H1 (cell line): ENCODE measurements at regions not wholly inside any gene's neighbourhood (a gene's known extent, or its start where the extent isn't known, plus 50 kb on each side); places are given as distances from the start of the nearest gene placed in this dataset.

Source experiments
- CTCF ChIA-PET: fragments of 300-600 bp; sonication (Branson Sonifier 250); formaldehyde crosslinking; loops from one replicate; lab custom pipeline; 2021; ENCODE audit not compliant: partially characterized antibody; lab: Charles Lee
- POLR2A ChIA-PET: fragments of 300-600 bp; sonication (Branson Sonifier 250); formaldehyde crosslinking; loops from one replicate; lab custom pipeline; 2021; ENCODE audit warnings: inconsistent platforms; ENCODE audit not compliant: partially characterized antibody; lab: Charles Lee
- DNase-seq, 2 experiments: peaks; one replicate each; pipeline versions ENCODE4 v3.0.0 to v3.0.0-alpha.2; 2010 to 2022; ENCODE audit warnings: low spot score in 2 of 2, low read depth in 1 of 2, mixed read lengths in 1 of 2
- FAIRE-seq: peaks from 2 replicates; lab custom pipeline; 2011; peaks lifted over from hg19 to GRCh38; lab: Jason Lieb, UNC
- H2AFZ ChIP-seq: 2 replicates; pipeline ENCODE4 v1.8.1; 2012; ENCODE audit warnings: low read length, inconsistent platforms
- H2AK5ac ChIP-seq: 2 replicates; pipeline ENCODE4 v1.6.1; 2013; ENCODE audit warnings: low read depth, low read length
- H2BK120ac ChIP-seq: replicated peaks from 2 replicates; pipeline ENCODE3; 2013; ENCODE audit warnings: low read depth, low read length, inconsistent platforms
- H2BK12ac ChIP-seq: 2 replicates; pipeline ENCODE4 v1.6.1; 2013; ENCODE audit warnings: low read depth, low read length
- H2BK15ac ChIP-seq: 2 replicates; pipeline ENCODE4 v1.6.1; 2013; ENCODE audit warnings: low read length
- H2BK20ac ChIP-seq: 2 replicates; pipeline ENCODE4 v1.6.1; 2013; ENCODE audit warnings: low read length
- H2BK5ac ChIP-seq: 2 replicates; pipeline ENCODE4 v1.6.1; 2013; ENCODE audit warnings: low read depth, low read length
- H3K14ac ChIP-seq: 2 replicates; pipeline ENCODE4 v1.6.1; 2013; ENCODE audit warnings: inconsistent platforms; ENCODE audit not compliant: insufficient read length
- H3K18ac ChIP-seq: 2 replicates; pipeline ENCODE4 v1.6.1; 2013; ENCODE audit warnings: low read length; ENCODE audit errors: extremely low read depth
- H3K23ac ChIP-seq: 2 replicates; pipeline ENCODE4 v1.6.1; 2013; ENCODE audit warnings: inconsistent platforms; ENCODE audit not compliant: insufficient read length
- H3K23me2 ChIP-seq: 2 replicates; pipeline ENCODE4 v1.6.1; 2013; ENCODE audit warnings: low read depth, low read length
- H3K27ac ChIP-seq: 2 replicates; pipeline ENCODE4 v1.6.1; 2011; ENCODE audit warnings: low read depth, low read length, inconsistent platforms
- H3K27me3 ChIP-seq, 4 experiments: replicated peaks in 1 of 4; 1 replicate in 1 of 4; 2 replicates in 3 of 4; pipeline versions ENCODE4 v1.6.1 to v1.8.1; 2011 to 2013; ENCODE audit warnings: low read length in 3 of 4, mild to moderate bottlenecking in 3 of 4, inconsistent platforms in 2 of 4, mixed read lengths in 2 of 4, moderate library complexity in 1 of 4; ENCODE audit not compliant: control insufficient read depth in 3 of 4, insufficient read depth in 3 of 4; ENCODE audit errors: extremely low read depth in 1 of 4
- H3K36me3 ChIP-seq, 4 experiments: 2 replicates each; pipeline versions ENCODE4 v1.6.1 to v1.8.1; 2011 to 2013; ENCODE audit warnings: mild to moderate bottlenecking in 4 of 4, low read length in 3 of 4, moderate library complexity in 2 of 4, control low read depth in 1 of 4, inconsistent platforms in 1 of 4; ENCODE audit not compliant: insufficient read depth in 4 of 4, control insufficient read depth in 2 of 4
- H3K4ac ChIP-seq: replicated peaks from 2 replicates; pipeline ENCODE3; 2013; ENCODE audit warnings: low read length, low read depth, mixed read lengths, inconsistent platforms; ENCODE audit not compliant: insufficient read length
- H3K4me1 ChIP-seq, 4 experiments: replicated peaks in 1 of 4; 1 replicate in 1 of 4; 2 replicates in 3 of 4; pipeline versions ENCODE4 v1.6.1 to v1.8.1; 2011 to 2013; ENCODE audit warnings: low read length in 3 of 4, inconsistent platforms in 2 of 4, mixed read lengths in 1 of 4; ENCODE audit not compliant: insufficient read depth in 4 of 4, control insufficient read depth in 3 of 4
- H3K4me2 ChIP-seq, 2 experiments: 2 replicates each; pipeline versions ENCODE4 v1.6.1 to v1.8.1; 2011 to 2013; ENCODE audit warnings: low read depth in 2 of 2, low read length in 2 of 2, control low read depth in 1 of 2, inconsistent platforms in 1 of 2, mild to moderate bottlenecking in 1 of 2; ENCODE audit not compliant: insufficient read depth in 1 of 2
- H3K4me3 ChIP-seq, 4 experiments: fragments of 200-600, 300-600 bp in 1 of 4; sonication (generic), shearing (Covaris generic), sonication (Bioruptor Twin) in 1 of 4; 2 replicates each; pipeline versions ENCODE4 v1.5.1 to v1.8.1; 2011 to 2016; ENCODE audit warnings: low read length in 4 of 4, low read depth in 3 of 4, control low read depth in 2 of 4, inconsistent platforms in 2 of 4, mild to moderate bottlenecking in 2 of 4, mixed read lengths in 1 of 4, moderate library complexity in 1 of 4; ENCODE audit not compliant: insufficient read depth in 2 of 4; ENCODE audit errors: extremely low read depth in 1 of 4
- H3K56ac ChIP-seq: replicated peaks from 2 replicates; pipeline ENCODE3; 2013; ENCODE audit warnings: low read depth, mild to moderate bottlenecking, mixed read lengths, low read length, inconsistent platforms; ENCODE audit not compliant: insufficient read length
- H3K79me1 ChIP-seq: 2 replicates; pipeline ENCODE4 v1.6.1; 2013; ENCODE audit warnings: low read depth, low read length, control low read depth
- H3K79me2 ChIP-seq, 2 experiments: 2 replicates each; pipeline versions ENCODE4 v1.6.1 to v1.8.1; 2012 to 2013; ENCODE audit warnings: low read length in 2 of 2, mild to moderate bottlenecking in 2 of 2, inconsistent platforms in 1 of 2; ENCODE audit not compliant: insufficient read depth in 2 of 2, control insufficient read depth in 1 of 2
- H3K9ac ChIP-seq, 4 experiments: replicated peaks in 1 of 4; 1 replicate in 1 of 4; 2 replicates in 3 of 4; pipeline versions ENCODE4 v1.6.1 to v1.8.1; 2011 to 2013; ENCODE audit warnings: low read depth in 3 of 4, low read length in 3 of 4, control low read depth in 2 of 4, mild to moderate bottlenecking in 2 of 4, moderate library complexity in 2 of 4, inconsistent platforms in 1 of 4; ENCODE audit errors: extremely low read depth in 1 of 4
- H3K9me3 ChIP-seq, 2 experiments: 2 replicates each; pipeline versions ENCODE4 v1.6.1 to v1.8.1; 2012 to 2013; ENCODE audit warnings: mild to moderate bottlenecking in 2 of 2, moderate library complexity in 2 of 2, control low read depth in 1 of 2, inconsistent platforms in 1 of 2, low read depth in 1 of 2, low read length in 1 of 2, mixed read lengths in 1 of 2; ENCODE audit not compliant: insufficient read depth in 2 of 2
- H4K20me1 ChIP-seq, 2 experiments: replicated peaks in 1 of 2; 2 replicates each; pipeline versions ENCODE3 to v1.8.1; 2011 to 2013; ENCODE audit warnings: inconsistent platforms in 2 of 2, low read length in 2 of 2, mild to moderate bottlenecking in 1 of 2; ENCODE audit not compliant: insufficient read depth in 2 of 2, control insufficient read depth in 1 of 2
- H4K5ac ChIP-seq: 2 replicates; pipeline ENCODE4 v1.6.1; 2013; ENCODE audit warnings: low read length, low read depth, mixed read lengths, inconsistent platforms; ENCODE audit not compliant: insufficient read length
- H4K8ac ChIP-seq: 2 replicates; pipeline ENCODE4 v1.8.0; 2013; ENCODE audit warnings: mild to moderate bottlenecking, moderate library complexity, low read length, inconsistent platforms; ENCODE audit not compliant: insufficient read depth; ENCODE audit errors: extremely low read depth
- H4K91ac ChIP-seq: replicated peaks from 2 replicates; pipeline ENCODE3; 2013; ENCODE audit warnings: low read length, mixed read lengths, inconsistent platforms; ENCODE audit not compliant: insufficient read length
- BCL11A ChIP-seq, 2 experiments: IDR thresholded peaks; one replicate each; pipeline ENCODE4 v1.6.1; 2011; ENCODE audit warnings: low read depth in 2 of 2, low read length in 2 of 2, mild to moderate bottlenecking in 2 of 2
- HDAC2 ChIP-seq, 2 experiments: fragments of 300-600 bp in 1 of 2; sonication (generic) in 1 of 2; IDR thresholded peaks; 2 replicates each; pipeline ENCODE4 v1.6.1; 2011 to 2012; ENCODE audit warnings: low read depth in 2 of 2, low read length in 2 of 2, mild to moderate bottlenecking in 2 of 2, moderate library complexity in 2 of 2, borderline replicate concordance in 1 of 2, inconsistent platforms in 1 of 2
- TAF7 ChIP-seq: optimal IDR thresholded peaks from 2 replicates; pipeline ENCODE3; 2011; ENCODE audit warnings: low read depth, mild to moderate bottlenecking, inconsistent platforms, low read length, moderate library complexity, borderline replicate concordance
- TCF12 ChIP-seq: IDR thresholded peaks from 2 replicates; pipeline ENCODE4 v1.6.1; 2011; ENCODE audit warnings: low read depth, mild to moderate bottlenecking, low read length
- WGBS, 2 experiments: shearing (Covaris generic) in 1 of 2; methylation state at CpG; one replicate each; pipeline versions ENCODE4 v1.1.6 to v1.1.7; 2013 to 2015; ENCODE audit warnings: low lambda C conversion rate in 2 of 2, mixed read lengths in 2 of 2, inconsistent platforms in 1 of 2, low coverage in 1 of 2, missing lambda C conversion rate in 1 of 2; ENCODE audit not compliant: insufficient replicate concordance in 2 of 2, insufficient coverage in 1 of 2, insufficient read length in 1 of 2; ENCODE audit errors: extremely low coverage in 1 of 2, missing lambda C conversion rate in 1 of 2; 5-methylcytosine and 5-hydroxymethylcytosine counted together
- TF ChIP-seq, protein P1 (sequence below): IDR thresholded peaks from 2 replicates; pipeline ENCODE4 v1.6.1; 2011; ENCODE audit warnings: low read length, improper control_type of control experiment

DNA sequence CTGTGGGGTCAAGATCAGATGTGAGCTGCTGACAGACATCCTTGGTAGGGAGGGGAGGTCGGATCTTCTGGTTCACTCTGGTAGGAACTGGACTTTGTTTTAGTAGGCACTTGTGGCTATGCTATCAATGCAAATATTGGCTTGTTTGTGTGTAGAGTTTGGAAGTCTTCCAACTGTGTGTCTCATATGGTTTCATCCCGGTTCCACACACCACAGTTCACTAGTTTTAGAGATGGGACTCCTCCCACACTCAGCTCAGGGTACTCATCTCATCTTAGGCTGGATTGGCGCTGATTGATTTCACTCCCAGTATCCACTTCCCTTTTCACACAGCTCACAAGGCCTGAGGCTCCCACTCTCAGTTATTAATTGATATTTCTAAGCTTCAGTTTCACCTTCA is 161.3 kb downstream of the THBS2 start:
- Histone ChIP-seq H4K91ac (no peak overlapping the region), H2AK5ac (no peak overlapping the region), H2BK5ac (no peak overlapping the region), H3K4me3 (no peak overlapping the region), H2AFZ (no peak overlapping the region), H3K27me3 (no peaks in the 10 kb centered on the region), H4K5ac (no peak overlapping the region), H2BK15ac (no peak overlapping the region), H2BK12ac (no peak overlapping the region), H3K27ac (no peak overlapping the region), H3K23ac (no peak overlapping the region), H3K4me1 (peaks cover 0 to 5% (median 0%) of the 10 kb centered on the region in 4 experiments; a peak in 2 of 7 replicates), H2BK120ac (no peak overlapping the region), H3K18ac (no peak overlapping the region), H3K56ac (no peak overlapping the region), H4K20me1 (no peaks in the 10 kb centered on the region), H3K9ac (no peak overlapping the region), H3K36me3 (no peaks in the 10 kb centered on the region; a peak in 2 of 8 replicates), H3K23me2 (no peaks in the 10 kb centered on the region), H4K8ac (no peak overlapping the region), H3K79me2 (no peaks in the 10 kb centered on the region), H3K9me3 (peaks cover 35 to 38% of the 10 kb centered on the region in 2 experiments), H3K14ac (no peak overlapping the region), H2BK20ac (no peak overlapping the region), H3K4me2 (no peak overlapping the region), H3K79me1 (no peaks in the 10 kb centered on the region), H3K4ac (no peak overlapping the region)
- WGBS, 2 experiments: 75% methylated on average over 3 of the region's 3 CpGs; no CpG with 5 or more reads in 1 of the 2 experiments
- ChIA-PET POLR2A (no interaction called here), CTCF (interaction anchor here (1.4 kb wide), 1 partner anchor 9 kb away, joined by 5 read pairs; no protein-coding TSS in a partner anchor)
- TF ChIP-seq TAF7 (no peak), TCF12 (no peak), BCL11A (IDR thresholded peaks at IDR 0.05; ENCODE audit: low read depth in 2 of 2, low read length in 2 of 2) (no peak), HDAC2 (IDR thresholded peaks at IDR 0.05; ENCODE audit: borderline replicate concordance in 1 of 2, low read depth in 2 of 2, low read length in 2 of 2) (no peak)
- TF ChIP-seq, protein P1, sequence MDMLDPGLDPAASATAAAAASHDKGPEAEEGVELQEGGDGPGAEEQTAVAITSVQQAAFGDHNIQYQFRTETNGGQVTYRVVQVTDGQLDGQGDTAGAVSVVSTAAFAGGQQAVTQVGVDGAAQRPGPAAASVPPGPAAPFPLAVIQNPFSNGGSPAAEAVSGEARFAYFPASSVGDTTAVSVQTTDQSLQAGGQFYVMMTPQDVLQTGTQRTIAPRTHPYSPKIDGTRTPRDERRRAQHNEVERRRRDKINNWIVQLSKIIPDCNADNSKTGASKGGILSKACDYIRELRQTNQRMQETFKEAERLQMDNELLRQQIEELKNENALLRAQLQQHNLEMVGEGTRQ: no peak
- DNase-seq: no peak
- no peak for FAIRE-seq
